Activated CD4-positive, alpha-beta T cell treated with anti-CD3 and anti-CD28 coated beads, Interleukin-2, amount 10 ng/mL, durations not matched to agents 7 days and 5 days (primary cell): ENCODE measurements at regions not wholly inside any gene's neighbourhood (a gene's known extent, or its start where the extent isn't known, plus 50 kb on each side); places are given as distances from the start of the nearest gene placed in this dataset.

Experiments
- CTCF ChIA-PET: fragments of 350-600 bp; sonication (Branson Sonifier 250); formaldehyde crosslinking; loops from one replicate; lab custom pipeline; 2021; ENCODE audit warnings: antibody characterized with exemption; lab: Charles Lee
- POLR2A ChIA-PET: fragments of 350-600 bp; sonication (Branson Sonifier 250); formaldehyde crosslinking; loops from one replicate; lab custom pipeline; 2021; ENCODE audit warnings: antibody characterized with exemption; lab: Charles Lee
- DNase-seq: peaks from one replicate; pipeline ENCODE4 v3.0.0-alpha.2; 2020
- H3K27ac Mint-ChIP-seq: one replicate; pipeline ENCODE4 v1.8.0; 2021; ENCODE audit warnings: mild to moderate bottlenecking, moderate library complexity, mixed read lengths
- H3K27me3 Mint-ChIP-seq: one replicate; pipeline ENCODE4 v1.8.0; 2021; ENCODE audit warnings: mixed read lengths
- H3K36me3 Mint-ChIP-seq: one replicate; pipeline ENCODE4 v1.8.0; 2021; ENCODE audit warnings: low read depth, mixed read lengths
- H3K4me1 Mint-ChIP-seq: one replicate; pipeline ENCODE4 v1.8.0; 2021; ENCODE audit warnings: mixed read lengths
- H3K4me3 Mint-ChIP-seq: one replicate; pipeline ENCODE4 v1.8.0; 2021; ENCODE audit warnings: mild to moderate bottlenecking, moderate library complexity, mixed read lengths
- H3K9me3 Mint-ChIP-seq: one replicate; pipeline ENCODE4 v1.8.0; 2021; ENCODE audit warnings: mixed read lengths

DNA sequence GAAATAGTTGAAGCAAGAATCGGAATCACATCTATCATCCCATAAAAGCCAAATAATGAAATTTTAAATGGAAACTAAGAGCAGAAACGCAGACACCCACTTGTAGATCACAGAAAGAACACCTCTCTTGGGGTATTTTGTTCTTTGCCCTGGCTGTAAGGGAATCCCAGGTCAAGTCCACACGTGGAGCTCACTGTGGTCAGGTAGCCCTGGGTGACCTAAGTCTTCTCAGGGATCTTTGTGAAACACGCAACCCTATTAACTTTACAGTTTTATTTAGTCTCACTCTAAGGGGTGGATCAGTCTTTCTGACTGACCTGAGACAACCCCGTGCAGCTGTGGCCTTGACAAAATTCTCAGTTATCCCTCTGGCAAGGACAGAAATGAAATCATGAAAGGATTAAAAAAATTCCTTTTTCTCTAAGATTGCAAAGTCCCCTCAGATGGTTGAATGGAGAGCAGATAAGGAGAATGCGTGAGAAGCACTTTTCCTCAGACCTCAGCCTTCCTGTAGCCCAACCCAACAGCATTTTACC is 111.6 kb downstream of the NREP start:
- CTCF ChIA-PET = no interaction called here
- peaks cover 2% of the 10 kb centered on the region for H3K27me3 Mint-ChIP-seq
- no peaks in the 10 kb centered on the region for H3K36me3 Mint-ChIP-seq
- no peak overlapping the region for H3K4me3 Mint-ChIP-seq
- DNase-seq = no peak
- H3K9me3 Mint-ChIP-seq = peaks cover 2% of the 10 kb centered on the region
- H3K4me1 Mint-ChIP-seq = no peaks in the 10 kb centered on the region
- POLR2A ChIA-PET = no interaction called here
- no peak overlapping the region for H3K27ac Mint-ChIP-seq

DNA sequence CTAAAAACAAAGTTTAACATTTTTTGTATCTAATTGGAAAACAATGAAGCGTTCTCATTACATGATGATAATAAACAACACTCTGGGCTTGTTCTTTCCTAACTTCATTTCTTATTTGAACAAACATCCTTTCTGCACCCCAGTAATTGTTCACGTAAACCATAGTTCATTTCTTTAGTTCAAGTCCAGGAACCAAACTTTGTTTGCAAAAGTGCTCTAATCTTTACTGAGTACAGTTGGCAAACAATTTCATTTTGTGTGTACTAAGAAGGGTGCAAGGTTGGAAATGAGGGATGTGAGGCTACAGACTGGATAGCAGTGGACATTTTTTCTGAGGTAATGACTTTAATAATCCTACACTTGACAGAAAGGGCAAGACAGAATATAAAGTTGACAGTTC is 113.5 kb downstream of the NREP start:
- POLR2A ChIA-PET = no interaction called here
- no peaks in the 10 kb centered on the region for H3K36me3 Mint-ChIP-seq

GRCh38 chr5:111641533-111642233 is 115.3 kb downstream of the NREP start:
- H3K4me1 Mint-ChIP-seq = no peaks in the 10 kb centered on the region
- no peak overlapping the region for H3K4me3 Mint-ChIP-seq
- POLR2A ChIA-PET = no interaction called here

More for the DNA sequence above, 113.5 kb downstream of the NREP start:
- peaks cover 2% of the 10 kb centered on the region for H3K27me3 Mint-ChIP-seq
- no peak overlapping the region for H3K4me3 Mint-ChIP-seq
- H3K9me3 Mint-ChIP-seq = peaks cover 8% of the 10 kb centered on the region
- CTCF ChIA-PET = no interaction called here
- no peak overlapping the region for H3K27ac Mint-ChIP-seq
- DNase-seq = no peak
- no peaks in the 10 kb centered on the region for H3K4me1 Mint-ChIP-seq

DNA sequence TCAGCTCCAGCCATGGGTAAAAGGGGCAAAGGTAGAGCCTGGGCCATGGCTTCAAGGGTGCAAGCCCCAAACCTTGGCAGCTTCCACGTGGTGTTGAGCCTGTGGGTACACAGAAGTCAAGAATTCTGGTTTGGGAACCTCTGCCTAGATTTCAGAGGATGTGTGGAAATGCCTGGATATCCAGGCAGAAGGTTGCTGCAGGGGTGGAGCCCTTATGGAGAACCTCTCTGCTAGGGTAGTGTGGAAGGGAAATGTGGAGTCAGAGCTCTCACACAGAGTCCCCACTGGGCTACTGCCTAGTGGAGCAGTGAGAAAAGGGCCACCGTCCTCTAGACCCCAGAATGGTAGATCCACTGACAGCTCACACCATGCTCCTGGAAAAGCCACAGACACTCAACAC is 117.1 kb downstream of the NREP start:
- DNase-seq = no peak
- POLR2A ChIA-PET = no interaction called here
- peaks cover 14% of the 10 kb centered on the region for H3K9me3 Mint-ChIP-seq
- no peak overlapping the region for H3K4me3 Mint-ChIP-seq
- H3K36me3 Mint-ChIP-seq = no peaks in the 10 kb centered on the region
- H3K4me1 Mint-ChIP-seq = no peaks in the 10 kb centered on the region
- CTCF ChIA-PET = no interaction called here
- H3K27me3 Mint-ChIP-seq = peaks cover 2% of the 10 kb centered on the region
- no peak overlapping the region for H3K27ac Mint-ChIP-seq

More at GRCh38 chr5:111641533-111642233, 115.3 kb downstream of the NREP start:
- no peak for DNase-seq
- CTCF ChIA-PET = no interaction called here
- no peak overlapping the region for H3K27ac Mint-ChIP-seq
- peaks cover 4% of the 10 kb centered on the region for H3K27me3 Mint-ChIP-seq
- peaks cover 14% of the 10 kb centered on the region for H3K9me3 Mint-ChIP-seq
- H3K36me3 Mint-ChIP-seq = no peaks in the 10 kb centered on the region

- H3K27me3 Mint-ChIP-seq = peaks cover 2% of the 10 kb centered on the region
- ChIA-PET POLR2A (no interaction called here), CTCF (no interaction called here)
- no peak overlapping the region for H3K27ac Mint-ChIP-seq
- no peaks in the 10 kb centered on the region for H3K36me3 Mint-ChIP-seq
- no peaks in the 10 kb centered on the region for H3K4me1 Mint-ChIP-seq
- no peak overlapping the region for H3K4me3 Mint-ChIP-seq
- no peak for DNase-seq
- H3K9me3 Mint-ChIP-seq = peaks cover 14% of the 10 kb centered on the region
These were observed 120.3 kb downstream of the NREP start for GRCh38 chr5:111636736-111637135.

DNA sequence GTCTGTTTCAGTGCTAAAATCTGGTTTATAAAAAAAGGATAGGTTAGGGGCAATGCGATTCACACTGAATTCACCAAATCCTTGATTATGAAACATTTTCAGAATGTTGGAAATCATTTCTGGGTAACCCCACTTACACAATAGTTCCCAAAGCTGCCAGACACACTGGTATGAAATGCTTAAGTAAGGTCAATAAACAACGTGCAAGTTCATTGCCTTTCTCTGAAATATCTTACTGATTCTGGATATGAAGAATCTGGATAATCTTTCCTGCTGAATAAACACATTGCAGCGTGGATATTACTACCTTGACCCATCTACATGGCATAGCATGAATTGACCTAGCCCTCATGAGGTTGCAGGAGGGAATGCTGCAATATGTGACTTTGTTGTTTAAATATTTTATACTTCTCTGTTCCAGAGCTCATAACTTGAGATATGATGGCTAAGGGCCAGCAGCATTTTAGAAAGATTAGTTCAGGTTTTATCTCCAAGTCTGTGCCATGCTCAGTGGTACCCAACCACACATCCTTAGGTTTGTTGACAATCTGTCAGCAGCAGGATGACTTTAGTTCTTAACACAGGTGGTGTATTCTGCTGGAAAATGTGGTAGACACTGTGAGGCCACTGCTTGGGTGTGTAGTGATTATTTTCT is 121.0 kb downstream of the NREP start:
- H3K36me3 Mint-ChIP-seq = no peaks in the 10 kb centered on the region
- DNase-seq = no peak
- CTCF ChIA-PET = no interaction called here
- peaks cover 2% of the 10 kb centered on the region for H3K27me3 Mint-ChIP-seq
- no peak overlapping the region for H3K4me3 Mint-ChIP-seq
- H3K9me3 Mint-ChIP-seq = peaks cover 14% of the 10 kb centered on the region
- no peak overlapping the region for H3K27ac Mint-ChIP-seq
- POLR2A ChIA-PET = no interaction called here
- no peaks in the 10 kb centered on the region for H3K4me1 Mint-ChIP-seq

DNA sequence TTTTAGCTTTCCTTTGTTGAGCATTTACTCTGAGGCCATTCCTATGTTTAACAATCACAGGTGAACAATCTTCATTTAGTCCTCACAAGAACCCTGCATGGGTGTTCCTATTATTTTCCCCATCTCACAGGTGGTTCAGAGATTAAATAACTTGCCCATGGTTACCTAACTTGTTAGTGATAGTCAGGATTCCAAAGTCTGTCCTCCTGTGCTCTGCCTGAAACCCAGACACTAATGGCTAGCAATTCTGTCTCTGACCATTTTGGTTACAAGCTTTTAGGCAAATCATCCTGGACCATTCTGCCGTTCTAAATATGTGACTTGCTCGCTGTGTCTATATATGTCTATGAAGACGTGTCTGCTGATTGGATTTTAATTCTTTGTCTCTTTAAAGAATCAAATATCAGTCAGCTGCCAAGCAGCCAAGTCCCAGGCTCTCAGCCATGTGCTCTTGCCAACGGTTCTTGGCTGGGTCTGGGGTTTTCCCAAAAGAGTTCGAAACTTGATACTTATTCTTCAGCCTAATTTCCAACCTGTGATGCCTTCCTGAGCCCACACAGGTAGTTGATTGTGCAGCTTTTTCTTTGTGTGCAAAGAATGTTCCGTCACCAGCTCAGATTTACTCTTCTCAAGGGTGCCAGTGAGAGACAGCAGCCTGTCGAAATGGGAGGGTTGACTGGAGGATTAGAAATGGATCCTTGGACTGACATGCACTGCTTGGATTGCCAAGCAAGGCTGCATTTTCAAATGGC is 121.7 kb downstream of the NREP start:
- Mint-ChIP-seq H3K27me3 (peaks cover 2% of the 10 kb centered on the region), H3K9me3 (peaks cover 12% of the 10 kb centered on the region), H3K4me1 (no peaks in the 10 kb centered on the region), H3K4me3 (no peak overlapping the region), H3K27ac (no peak overlapping the region), H3K36me3 (no peaks in the 10 kb centered on the region)
- ChIA-PET POLR2A (no interaction called here), CTCF (no interaction called here)
- no peak for DNase-seq

GRCh38 chr5:111631328-111631727 is 119.0 kb upstream of the STARD4 start:
- CTCF ChIA-PET = no interaction called here
- POLR2A ChIA-PET = no interaction called here

DNA sequence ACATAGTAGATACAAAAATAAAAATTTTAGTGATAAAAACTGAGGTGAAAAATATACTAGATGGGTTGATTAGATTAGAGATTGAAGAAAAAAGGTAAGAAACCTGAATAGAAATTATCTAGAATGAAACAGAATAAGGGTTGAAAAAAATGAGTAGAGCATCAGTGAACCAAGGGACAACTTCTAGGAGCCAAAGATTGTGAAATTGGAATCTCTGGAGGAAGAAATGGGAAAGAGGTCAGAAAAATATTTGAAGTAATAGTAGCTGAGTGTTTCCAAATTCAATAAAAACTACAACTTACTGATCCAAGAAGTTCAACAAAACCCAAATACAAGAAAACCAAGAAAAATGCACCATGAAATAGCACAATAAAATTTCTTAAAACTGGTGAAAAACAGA is 116.6 kb upstream of the STARD4 start:
- ChIA-PET CTCF (no interaction called here), POLR2A (no interaction called here)
- Mint-ChIP-seq H3K4me3 (no peak overlapping the region), H3K27me3 (peaks cover 1% of the 10 kb centered on the region), H3K36me3 (no peaks in the 10 kb centered on the region), H3K9me3 (peaks cover 12% of the 10 kb centered on the region), H3K27ac (no peak overlapping the region), H3K4me1 (no peaks in the 10 kb centered on the region)
- no peak for DNase-seq

More at GRCh38 chr5:111631328-111631727, 119.0 kb upstream of the STARD4 start:
- no peak overlapping the region for H3K4me3 Mint-ChIP-seq
- H3K4me1 Mint-ChIP-seq = no peaks in the 10 kb centered on the region
- DNase-seq = no peak
- peaks cover 5% of the 10 kb centered on the region for H3K9me3 Mint-ChIP-seq
- no peaks in the 10 kb centered on the region for H3K36me3 Mint-ChIP-seq
- H3K27ac Mint-ChIP-seq = no peak overlapping the region
- H3K27me3 Mint-ChIP-seq = peaks cover 1% of the 10 kb centered on the region

DNA sequence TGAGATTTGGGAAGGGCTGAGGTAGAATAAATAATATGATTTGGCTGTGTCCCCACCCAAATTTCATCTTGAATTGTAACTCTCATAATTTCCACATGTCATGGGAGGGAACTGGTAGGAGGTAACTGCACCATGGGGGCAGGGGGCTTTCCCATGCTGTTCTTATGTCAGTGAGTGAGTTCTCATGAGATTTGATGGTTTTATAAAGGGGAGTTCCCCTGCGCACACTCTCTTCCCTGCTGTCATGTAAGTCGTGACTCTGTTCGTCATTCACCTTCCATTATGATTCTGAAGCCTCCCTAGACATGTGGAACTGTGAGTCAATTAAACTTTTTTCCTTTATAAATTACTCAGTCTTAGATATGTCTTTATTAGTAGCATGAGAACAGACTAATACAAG is 115.5 kb upstream of the STARD4 start:
- peaks cover 12% of the 10 kb centered on the region for H3K9me3 Mint-ChIP-seq
- H3K27me3 Mint-ChIP-seq = peaks cover 1% of the 10 kb centered on the region
- H3K36me3 Mint-ChIP-seq = no peaks in the 10 kb centered on the region
- ChIA-PET CTCF (no interaction called here), POLR2A (no interaction called here)
- no peak overlapping the region for H3K4me3 Mint-ChIP-seq
- H3K4me1 Mint-ChIP-seq = no peaks in the 10 kb centered on the region
- H3K27ac Mint-ChIP-seq = no peak overlapping the region
- DNase-seq = no peak

DNA sequence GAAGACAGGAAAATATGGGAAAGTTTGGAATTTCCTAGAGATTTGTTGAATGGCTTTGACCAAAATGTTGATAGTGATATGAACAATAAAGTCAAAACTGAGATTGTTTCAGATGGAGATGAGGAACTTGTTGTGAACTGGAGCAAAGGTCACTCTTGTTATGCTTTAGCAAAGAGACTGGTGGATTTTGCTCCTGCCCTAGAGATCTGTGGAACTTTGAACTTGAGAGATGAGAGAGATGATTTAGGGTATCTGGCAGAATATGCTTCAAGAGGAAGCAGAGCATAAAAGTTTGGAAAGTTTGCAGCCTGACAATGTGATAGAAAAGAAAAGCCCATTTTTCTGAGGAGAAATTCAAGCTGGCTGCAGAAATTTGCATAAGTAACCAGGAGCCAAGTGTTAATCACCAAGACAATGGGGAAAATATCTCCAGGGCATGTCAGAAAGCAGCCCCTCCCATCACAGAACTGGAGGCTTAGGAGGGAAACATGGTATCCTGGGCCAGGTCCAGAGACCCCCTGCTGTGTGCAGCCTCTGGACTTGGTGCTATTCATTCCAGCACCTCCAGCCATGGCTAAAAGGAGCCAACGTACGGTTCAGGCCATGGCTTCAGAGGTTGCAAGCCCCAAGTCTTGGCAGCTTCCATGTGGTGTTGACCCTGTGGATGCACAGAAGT is 114.3 kb upstream of the STARD4 start:
- POLR2A ChIA-PET = no interaction called here
- CTCF ChIA-PET = no interaction called here
- peaks cover 12% of the 10 kb centered on the region for H3K9me3 Mint-ChIP-seq
- no peak for DNase-seq
- H3K27ac Mint-ChIP-seq = no peak overlapping the region
- no peak overlapping the region for H3K4me3 Mint-ChIP-seq
- H3K36me3 Mint-ChIP-seq = no peaks in the 10 kb centered on the region
- no peaks in the 10 kb centered on the region for H3K4me1 Mint-ChIP-seq
- peaks cover 1% of the 10 kb centered on the region for H3K27me3 Mint-ChIP-seq

DNA sequence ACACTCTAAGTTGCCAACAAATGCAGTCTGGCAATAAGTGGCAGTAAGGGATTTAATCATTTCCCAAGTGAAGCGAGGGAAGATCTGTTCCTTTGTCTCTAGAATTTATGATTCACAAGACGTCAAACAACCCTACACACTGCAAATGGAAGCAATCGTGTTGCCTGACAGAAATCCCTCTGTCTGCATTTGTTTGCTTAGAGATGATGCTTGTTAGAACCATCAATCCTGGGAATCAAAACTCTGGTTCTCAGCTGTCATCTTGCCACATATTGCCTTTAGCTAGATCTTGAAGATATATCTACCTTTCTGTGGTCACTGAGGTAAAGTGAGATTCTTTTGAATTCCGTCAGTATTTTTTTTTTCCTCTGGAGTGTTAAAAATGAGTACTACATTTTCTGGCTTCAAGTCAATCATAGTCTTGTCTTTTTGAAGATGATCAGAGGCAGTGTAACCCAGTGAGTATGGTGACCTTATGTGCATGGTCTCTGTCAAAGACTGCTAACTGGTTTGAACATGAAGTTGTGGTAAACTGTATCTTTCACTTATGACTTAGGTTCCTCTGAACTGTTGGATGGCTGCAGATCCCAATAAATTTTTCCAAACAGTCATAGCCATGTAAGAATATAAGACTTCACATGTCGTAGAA is 106.4 kb upstream of the STARD4 start:
- ChIA-PET POLR2A (no interaction called here), CTCF (interaction anchor here (0.6 kb wide), 1 partner anchor 155 kb away, joined by 3 read pairs; no protein-coding TSS in a partner anchor)
- Mint-ChIP-seq H3K4me3 (no peak overlapping the region), H3K27me3 (no peaks in the 10 kb centered on the region), H3K27ac (no peak overlapping the region), H3K4me1 (no peaks in the 10 kb centered on the region), H3K36me3 (no peaks in the 10 kb centered on the region), H3K9me3 (no peaks in the 10 kb centered on the region)
- DNase-seq = no peak
